OCI-M2 (cell line): ENCODE measurements at regions not wholly inside any gene's neighbourhood (a gene's known extent, or its start where the extent isn't known, plus 50 kb on each side); places are given as distances from the start of the nearest gene placed in this dataset.
"Not testable (repeated sequence)": the region's sequence is repeated elsewhere in the genome, so short reads cannot be mapped to it uniquely, and the experiment has no call there.

Experiments used
- DNase-seq: peaks from one replicate; lab custom pipeline; 2025; ENCODE audit not compliant: unreplicated experiment; lab: John Stamatoyannopoulos, UW

DNA sequence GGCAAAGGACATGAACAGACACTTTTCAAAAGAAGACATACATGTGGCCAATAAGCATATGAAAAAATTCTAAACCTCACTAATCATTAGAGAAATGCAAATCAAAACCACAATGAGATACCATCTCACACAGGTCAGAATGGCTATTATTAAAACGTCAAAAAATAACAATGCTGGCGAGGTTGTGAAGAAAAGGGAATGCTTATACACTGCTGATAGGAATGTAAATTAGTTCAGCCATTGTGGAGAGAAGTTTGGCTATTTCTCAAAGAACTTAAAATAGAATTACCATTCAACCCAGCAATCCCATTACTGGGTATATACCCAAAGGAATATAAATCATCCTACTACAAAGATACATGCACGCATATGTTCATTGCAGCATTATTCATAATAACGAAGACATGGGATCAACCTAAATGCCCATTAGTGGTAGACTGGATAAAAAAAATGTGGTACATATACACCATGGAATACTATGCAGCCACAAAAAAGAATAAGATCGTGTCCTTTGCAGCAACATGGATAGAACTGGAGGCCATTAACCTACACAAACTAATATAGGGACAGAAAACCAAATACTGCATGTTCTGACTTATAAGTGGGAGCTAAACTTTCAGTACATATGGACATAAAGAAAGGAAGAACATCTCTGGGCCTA lies 101.7 kb downstream of the KLF5 start:
- not testable (repeated sequence) for DNase-seq

DNA sequence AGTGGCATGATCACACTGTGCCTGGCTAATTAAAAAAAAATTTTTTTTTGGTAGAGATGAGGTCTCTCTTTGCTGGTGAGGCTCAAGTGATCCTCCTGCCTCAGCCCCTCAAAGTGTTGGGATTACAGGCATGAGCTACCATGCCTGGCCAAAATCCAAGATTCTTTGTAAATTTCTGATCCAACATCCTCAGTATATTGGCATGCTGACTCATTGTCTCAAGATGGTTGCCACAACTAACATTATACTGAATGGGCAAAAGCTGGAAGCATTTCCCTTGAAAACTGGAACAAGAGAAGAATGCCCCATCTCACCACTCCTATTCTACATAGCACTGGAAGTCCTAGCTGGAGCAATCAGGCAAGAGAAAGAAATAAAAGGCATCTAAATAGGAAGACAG lies 100.0 kb downstream of the KLF5 start:
- DNase-seq: no peak

DNA sequence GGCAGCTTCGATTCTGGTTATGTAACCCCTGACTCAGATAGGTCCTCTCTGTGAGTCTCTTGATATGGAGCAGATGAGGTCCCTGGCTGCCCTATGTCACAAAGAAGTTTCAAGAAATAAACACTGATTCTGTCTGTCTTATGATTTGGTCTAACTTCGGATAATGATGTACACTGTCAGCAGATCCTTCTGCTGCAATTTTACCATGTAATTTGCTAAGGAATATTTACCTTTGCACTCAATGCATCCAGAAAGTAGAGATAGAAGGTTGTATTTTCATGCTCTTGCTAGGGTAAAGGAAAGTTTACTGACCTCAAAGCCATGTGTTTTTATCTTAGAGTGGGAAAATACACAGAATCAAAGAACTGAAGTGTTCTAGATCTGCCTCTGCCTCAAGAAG lies 98.2 kb downstream of the KLF5 start:
- DNase-seq: no peak

DNA sequence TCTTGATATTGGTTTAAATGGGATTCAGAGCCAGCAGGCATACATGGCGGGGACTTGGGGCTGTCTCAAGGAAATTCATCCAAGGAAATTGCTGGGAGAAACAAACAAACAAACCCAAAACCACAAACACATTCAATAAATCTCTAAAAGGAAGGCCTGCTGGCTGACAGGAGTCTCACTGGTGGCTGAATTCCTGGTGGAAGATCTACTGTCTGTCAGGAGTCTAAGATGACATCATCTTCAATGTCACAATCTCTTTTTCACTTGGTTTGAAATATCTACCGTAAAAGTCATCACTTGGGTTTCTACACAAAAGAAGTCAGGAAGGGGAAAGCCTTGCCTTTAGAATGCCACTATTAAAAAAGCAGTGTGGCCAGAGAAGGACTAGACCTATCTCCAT lies 87.9 kb downstream of the KLF5 start:
- DNase-seq: no peak

- DNase-seq: no peak
These were observed 83.3 kb downstream of the KLF5 start for GRCh38 chr13:73142071-73142470.

- no peak for DNase-seq
These were observed 82.5 kb downstream of the KLF5 start for GRCh38 chr13:73141292-73141771.

DNA sequence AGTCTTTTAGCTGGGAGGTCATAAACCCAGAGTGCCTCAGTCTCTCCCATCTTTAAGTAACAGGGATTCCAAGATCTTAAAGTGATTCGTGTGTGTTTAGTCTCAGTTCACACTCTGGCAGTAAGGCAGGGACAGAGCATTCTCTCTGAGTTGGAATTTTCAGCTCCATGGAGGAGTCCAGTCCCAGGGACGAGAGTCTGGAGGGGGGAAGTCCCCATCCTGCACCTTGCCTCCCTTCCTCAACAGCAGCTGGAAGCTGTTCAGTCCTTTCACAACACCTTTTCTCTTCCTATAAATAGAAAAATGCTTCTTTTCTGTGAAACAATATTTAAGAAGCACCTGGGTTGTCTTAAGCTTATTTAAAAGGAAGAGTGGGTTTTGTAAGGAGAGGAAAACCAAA lies 82.0 kb downstream of the KLF5 start:
- no peak for DNase-seq

GRCh38 chr13:73138638-73139491 lies 80.1 kb downstream of the KLF5 start:
- DNase-seq: no peak

DNA sequence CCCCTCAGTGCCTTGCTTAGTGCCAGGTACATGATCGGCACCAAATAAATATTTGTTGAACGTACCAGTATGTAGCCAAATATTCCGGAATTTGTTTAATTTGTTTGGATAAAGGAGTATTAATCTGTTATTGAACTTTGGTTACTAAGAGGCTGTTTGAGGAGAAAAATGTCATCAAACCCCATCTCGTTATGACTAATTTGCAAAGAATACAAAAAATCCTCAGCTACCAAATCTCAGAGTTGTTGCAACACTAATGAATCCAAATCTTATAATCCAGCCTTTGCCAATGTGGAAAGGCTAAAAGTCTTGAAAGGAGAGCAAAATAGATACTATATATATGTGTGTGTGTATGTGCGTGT lies 79.5 kb downstream of the KLF5 start:
- DNase-seq: no peak

- DNase-seq: no peak
These were observed 78.0 kb downstream of the KLF5 start for GRCh38 chr13:73136776-73137175.

- no peak for DNase-seq
These were observed 74.7 kb downstream of the KLF5 start for GRCh38 chr13:73133531-73133930.

GRCh38 chr13:73131247-73131646 lies 72.4 kb downstream of the KLF5 start:
- no peak for DNase-seq

DNA sequence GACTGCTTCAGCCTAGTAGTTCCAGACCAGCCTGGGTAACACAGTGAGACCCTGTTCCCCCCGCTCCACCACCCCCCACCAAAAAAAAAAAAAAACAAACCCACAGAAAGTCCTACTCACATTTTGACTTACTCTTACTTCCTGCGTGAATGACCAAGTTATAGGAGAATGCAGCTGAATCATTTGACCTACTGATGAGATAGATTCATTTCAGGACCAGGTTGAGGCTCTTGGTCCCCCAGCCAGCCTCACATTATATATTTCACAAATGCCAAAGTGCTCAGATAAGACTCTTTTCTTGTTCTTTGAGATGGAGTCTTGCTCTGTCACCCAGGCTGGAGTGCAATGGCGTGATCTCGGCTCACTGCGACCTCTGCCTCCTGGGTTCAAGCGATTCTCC lies 70.2 kb downstream of the KLF5 start:
- DNase-seq: no peak
